ENCODE measurements at regions not wholly inside any gene's neighbourhood (a gene's known extent, or its start where the extent isn't known, plus 50 kb on each side); places are given as distances from the start of the nearest gene placed in this dataset.
A peak's percentile ranks its signal among the peaks of the same experiment; 100 is the strongest.

- Histone ChIP-seq H3K36me3 (no peaks in the 10 kb centered on the region), H3K9me3 (peaks cover 0 to 7% of the 10 kb centered on the region in 2 donors), H3K27ac (no peak overlapping the region), H3K4me3 (no peak overlapping the region), H3K27me3 (no peaks in the 10 kb centered on the region), H3K4me1 (no peaks in the 10 kb centered on the region)
- TF ChIP-seq CTCF (IDR thresholded peaks at IDR 0.05): no peak
- DNase-seq: peak in 1 of 4 donors; percentile 2
- ATAC-seq: no peak
- intact Hi-C loops (cut with DNase I): no loop called here
Observed at GRCh38 chr19:29119590-29119989, 93.4 kb downstream of the UQCRFS1 start.

- peaks cover 0 to under 1% of the 10 kb centered on the region in 2 donors for H3K9me3 ChIP-seq
- DNase-seq (no peak), ATAC-seq (no peak)
- no peak overlapping the region for H3K27ac ChIP-seq
- no peaks in the 10 kb centered on the region for H3K4me1 ChIP-seq
- no peak overlapping the region for H3K4me3 ChIP-seq
- intact Hi-C loops (cut with DNase I): no loop called here
- TF ChIP-seq CTCF (IDR thresholded peaks at IDR 0.05): no peak
- H3K36me3 ChIP-seq: no peaks in the 10 kb centered on the region
- no peaks in the 10 kb centered on the region for H3K27me3 ChIP-seq
Observed at GRCh38 chr19:29118389-29118788, 94.6 kb downstream of the UQCRFS1 start.

- no peak for ATAC-seq
- intact Hi-C loops (cut with DNase I): no loop called here
- Histone ChIP-seq H3K4me3 (no peak overlapping the region), H3K4me1 (no peaks in the 10 kb centered on the region), H3K9me3 (no peaks in the 10 kb centered on the region), H3K27ac (no peak overlapping the region), H3K36me3 (no peaks in the 10 kb centered on the region), H3K27me3 (no peaks in the 10 kb centered on the region)
- no peak for TF ChIP-seq CTCF (IDR thresholded peaks at IDR 0.05)
- DNase-seq: no peak
Observed at GRCh38 chr19:29117926-29118325, 95.0 kb downstream of the UQCRFS1 start.

GRCh38 chr19:29115181-29115580, 97.8 kb downstream of the UQCRFS1 start:
- Histone ChIP-seq H3K9me3 (no peaks in the 10 kb centered on the region), H3K4me3 (no peak overlapping the region), H3K27ac (no peak overlapping the region), H3K27me3 (no peaks in the 10 kb centered on the region), H3K4me1 (no peaks in the 10 kb centered on the region), H3K36me3 (no peaks in the 10 kb centered on the region)
- no peak for DNase-seq
- intact Hi-C loops (cut with DNase I): no loop called here
- TF ChIP-seq CTCF (IDR thresholded peaks at IDR 0.05): no peak
- no peak for ATAC-seq

- H3K4me3 ChIP-seq: no peak overlapping the region
- DNase-seq (no peak), ATAC-seq (no peak)
- no peaks in the 10 kb centered on the region for H3K4me1 ChIP-seq
- no peaks in the 10 kb centered on the region for H3K27me3 ChIP-seq
- TF ChIP-seq CTCF (IDR thresholded peaks at IDR 0.05): no peak
- H3K9me3 ChIP-seq: no peaks in the 10 kb centered on the region
- H3K36me3 ChIP-seq: no peaks in the 10 kb centered on the region
- intact Hi-C loops (cut with DNase I): no loop called here
- no peak overlapping the region for H3K27ac ChIP-seq
Observed at GRCh38 chr19:29113838-29114237, 99.1 kb downstream of the UQCRFS1 start.

Data from left lung (tissue), 4 donors.